ENCODE measurements at regions not wholly inside any gene's neighbourhood (a gene's known extent, or its start where the extent isn't known, plus 50 kb on each side); places are given as distances from the start of the nearest gene placed in this dataset.

GRCh38 chr4:128380306-128380705 is 92.7 kb upstream of the PGRMC2 start:
- H3K9me1 ChIP-seq (ENCODE audit: control insufficient read depth, extremely low read depth, insufficient read depth, low read length): no peaks in the 10 kb centered on the region
- H3K4me3 ChIP-seq (ENCODE audit: control insufficient read depth in 2 of 3, extremely low read depth in 1 of 3, insufficient read depth in 2 of 3, low read depth in 1 of 3, low read length in 3 of 3): peak overlapping the region in 1 of 3 experiments; percentile 9
- H4K20me1 ChIP-seq (ENCODE audit: control insufficient read depth, extremely low read depth, insufficient read depth, low read length): no peaks in the 10 kb centered on the region
- no peaks in the 10 kb centered on the region for H3K9me3 ChIP-seq (ENCODE audit: control insufficient read depth, low read depth, low read length)
- peaks cover 18% of the 10 kb centered on the region for H3K4me1 ChIP-seq (ENCODE audit: control insufficient read depth, extremely low read depth, insufficient read depth, low read length)
- FAIRE-seq (no peak), DNase-seq (ENCODE audit: low read depth, low spot score) (no peak)
- H3K9ac ChIP-seq (ENCODE audit: control insufficient read depth, extremely low read depth, insufficient read depth, low read length): no peak overlapping the region
- no peaks in the 10 kb centered on the region for H3K79me2 ChIP-seq (ENCODE audit: control insufficient read depth, insufficient read depth, low read length)
- no peaks in the 10 kb centered on the region for H3K36me3 ChIP-seq (ENCODE audit: control insufficient read depth in 2 of 2, extremely low read depth in 1 of 2, insufficient read depth in 2 of 2, low read length in 2 of 2)
- H3K27me3 ChIP-seq (ENCODE audit: control insufficient read depth, extremely low read depth, insufficient read depth, low read length): no peaks in the 10 kb centered on the region
- peak overlapping the region; percentile 18 for H3K4me2 ChIP-seq (ENCODE audit: control insufficient read depth, extremely low read depth, insufficient read depth, low read depth, low read length)
- H2AFZ ChIP-seq (ENCODE audit: control insufficient read depth, low read length): peak overlapping the region; percentile 77
- H3K27ac ChIP-seq (ENCODE audit: control insufficient read depth, insufficient read depth, low read length): peak overlapping the region; percentile 32
- dilution Hi-C loops (cut with MboI; ENCODE audit: extremely low pct_ligation_motif_present, low sequenced_read_pairs): no loop called here
- TF ChIP-seq CTCF (optimal IDR thresholded peaks at IDR 0.05 in 1 of 3, IDR thresholded peaks at IDR 0.05 in 1 of 3, conservative IDR thresholded peaks at IDR 0.05 in 1 of 3; ENCODE audit: extremely low read depth in 1 of 3, insufficient read depth in 2 of 3, low read length in 3 of 3) (no peak), EZH2 (IDR thresholded peaks at IDR 0.05; ENCODE audit: low read length) (no peak)

- dilution Hi-C loops (cut with MboI; ENCODE audit: extremely low pct_ligation_motif_present, low sequenced_read_pairs): no loop called here
Measured at GRCh38 chr4:128379860-128380259, 92.2 kb upstream of the PGRMC2 start.

More at GRCh38 chr4:128379860-128380259, 92.2 kb upstream of the PGRMC2 start:
- TF ChIP-seq CTCF (optimal IDR thresholded peaks at IDR 0.05 in 1 of 3, IDR thresholded peaks at IDR 0.05 in 1 of 3, conservative IDR thresholded peaks at IDR 0.05 in 1 of 3; ENCODE audit: extremely low read depth in 1 of 3, insufficient read depth in 2 of 3, low read length in 3 of 3) (peak; percentile 57 to 80 (median 63)), EZH2 (IDR thresholded peaks at IDR 0.05; ENCODE audit: low read length) (no peak)
- H3K36me3 ChIP-seq (ENCODE audit: control insufficient read depth in 2 of 2, extremely low read depth in 1 of 2, insufficient read depth in 2 of 2, low read length in 2 of 2): no peaks in the 10 kb centered on the region
- no peaks in the 10 kb centered on the region for H3K9me1 ChIP-seq (ENCODE audit: control insufficient read depth, extremely low read depth, insufficient read depth, low read length)
- H3K27ac ChIP-seq (ENCODE audit: control insufficient read depth, insufficient read depth, low read length): peak overlapping the region; percentile 32
- H3K4me2 ChIP-seq (ENCODE audit: control insufficient read depth, extremely low read depth, insufficient read depth, low read depth, low read length): peak overlapping the region; percentile 18
- H3K4me1 ChIP-seq (ENCODE audit: control insufficient read depth, extremely low read depth, insufficient read depth, low read length): peaks cover 17% of the 10 kb centered on the region
- H3K27me3 ChIP-seq (ENCODE audit: control insufficient read depth, extremely low read depth, insufficient read depth, low read length): no peaks in the 10 kb centered on the region
- no peak overlapping the region for H3K9ac ChIP-seq (ENCODE audit: control insufficient read depth, extremely low read depth, insufficient read depth, low read length)
- H4K20me1 ChIP-seq (ENCODE audit: control insufficient read depth, extremely low read depth, insufficient read depth, low read length): no peaks in the 10 kb centered on the region
- DNase-seq (ENCODE audit: low read depth, low spot score): no peak
- no peaks in the 10 kb centered on the region for H3K79me2 ChIP-seq (ENCODE audit: control insufficient read depth, insufficient read depth, low read length)
- H3K4me3 ChIP-seq (ENCODE audit: control insufficient read depth in 2 of 3, extremely low read depth in 1 of 3, insufficient read depth in 2 of 3, low read depth in 1 of 3, low read length in 3 of 3): peak overlapping the region in 1 of 3 experiments; percentile 9
- FAIRE-seq: no peak
- no peaks in the 10 kb centered on the region for H3K9me3 ChIP-seq (ENCODE audit: control insufficient read depth, low read depth, low read length)
- peak overlapping the region; percentile 77 for H2AFZ ChIP-seq (ENCODE audit: control insufficient read depth, low read length)

All from keratinocyte (primary cell).